ENCODE measurements at regions not wholly inside any gene's neighbourhood (a gene's known extent, or its start where the extent isn't known, plus 50 kb on each side); places are given as distances from the start of the nearest gene placed in this dataset.
"Not testable (repeated sequence)": the region's sequence is repeated elsewhere in the genome, so short reads cannot be mapped to it uniquely, and the experiment has no call there.

DNA sequence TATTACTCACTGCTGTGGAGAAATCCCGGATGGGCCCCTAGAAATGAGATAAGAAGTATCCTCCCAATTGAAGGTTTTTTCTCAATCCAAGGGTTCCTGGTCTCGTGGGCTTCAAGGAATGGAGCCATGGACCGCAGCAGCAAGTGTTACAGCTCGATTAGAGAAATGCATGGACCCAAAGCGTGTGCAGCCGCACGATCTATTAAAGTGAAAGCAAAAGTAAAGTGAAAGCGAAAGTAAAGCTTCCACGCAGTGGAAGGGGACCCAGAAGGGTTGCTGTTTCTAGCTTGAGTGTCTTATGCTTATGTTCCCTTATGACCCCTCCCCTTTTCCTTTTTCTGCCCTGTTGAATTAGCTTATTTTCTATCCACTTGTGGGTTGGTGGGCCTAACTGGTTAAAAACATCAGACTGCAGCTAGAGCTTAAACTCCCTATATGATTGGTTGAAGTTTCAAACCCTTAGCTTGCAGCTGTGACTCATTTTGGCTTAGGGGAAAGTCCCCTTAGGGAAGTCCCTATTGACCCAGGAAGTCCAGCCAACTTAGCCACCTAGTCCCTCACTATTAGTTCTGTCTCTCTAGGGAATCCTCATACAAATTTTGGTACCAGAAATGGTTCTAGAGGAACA is 1111.8 kb downstream of the TAF11L14 start:
- DNase-seq, result peak; percentile 21

DNA sequence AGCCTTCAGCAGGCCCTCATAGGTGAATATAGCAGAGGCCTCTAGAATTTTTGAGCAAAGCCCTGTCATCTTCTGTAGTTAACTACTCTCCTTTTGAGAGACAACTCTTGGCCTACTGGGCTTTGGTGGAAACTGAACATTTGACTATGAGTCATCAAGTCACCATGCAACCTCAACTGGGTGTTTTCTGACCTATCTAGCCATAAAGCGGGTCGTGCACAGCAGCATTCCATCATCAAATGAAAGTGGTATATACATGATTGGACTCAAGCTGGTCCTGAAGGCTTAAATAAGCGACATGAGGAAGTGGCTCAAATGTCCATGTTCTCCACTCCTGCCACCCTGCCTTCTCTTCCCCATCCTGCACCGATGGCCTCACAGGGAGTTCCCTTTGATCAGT is 1115.5 kb downstream of the TAF11L14 start:
- no peak for DNase-seq

DNA sequence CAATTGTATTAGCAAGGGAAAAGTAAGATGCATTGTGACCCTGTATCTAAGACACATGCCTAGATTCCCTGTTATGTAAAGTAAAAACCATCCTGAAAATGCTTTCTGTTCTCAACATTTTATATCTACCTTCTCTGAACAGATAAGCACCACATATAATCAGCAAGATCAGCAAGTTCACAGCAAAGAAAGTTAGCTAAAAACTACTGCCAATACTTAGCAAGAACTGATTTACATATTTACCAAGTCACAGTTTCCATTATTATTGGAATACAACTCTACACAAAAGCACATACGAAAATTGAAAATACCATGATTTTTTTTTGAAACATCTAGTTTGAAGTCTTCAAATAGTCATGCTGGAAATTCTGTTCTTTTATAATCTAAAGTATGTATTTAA is 1118.1 kb downstream of the TAF11L14 start:
- no peak for DNase-seq

DNA sequence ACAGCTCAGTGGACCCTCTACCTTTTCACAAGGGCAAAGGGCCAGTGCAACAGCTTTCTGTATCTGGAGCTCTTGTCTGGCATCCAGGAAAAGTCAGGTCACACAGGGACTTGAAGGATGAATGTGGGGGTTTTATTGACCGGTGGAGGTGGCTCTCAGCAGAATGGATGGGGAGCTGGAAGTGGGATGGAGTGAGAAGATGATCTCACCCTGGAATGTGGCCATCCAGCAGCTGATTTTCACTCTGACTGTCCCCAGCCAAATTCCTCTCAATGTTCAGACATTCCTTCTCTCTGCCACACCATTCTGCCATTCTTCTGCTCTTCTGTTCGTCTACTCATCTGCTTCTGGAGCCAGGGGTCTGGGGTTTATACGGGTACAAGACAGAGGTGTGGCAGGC is 1119.9 kb downstream of the TAF11L14 start:
- DNase-seq, result no peak

DNA sequence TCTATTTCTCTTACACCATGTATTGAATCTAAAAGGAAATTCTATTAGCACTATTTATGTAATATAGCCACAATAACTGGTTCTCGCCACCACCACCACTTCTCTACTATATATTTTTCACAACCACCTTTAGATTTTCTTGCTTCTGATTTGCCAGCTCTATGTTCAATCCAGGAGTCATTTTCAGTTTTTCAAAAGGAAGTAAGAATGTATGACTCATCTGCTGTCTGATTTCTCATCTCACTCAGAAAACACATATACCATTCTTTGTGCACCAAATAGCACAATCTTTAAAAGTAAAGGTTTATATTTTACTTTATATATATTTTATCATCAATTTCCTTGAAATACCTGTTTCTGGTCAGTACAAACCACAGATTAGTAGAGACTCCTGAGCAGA is 1127.5 kb downstream of the TAF11L14 start:
- no peak for DNase-seq

DNA sequence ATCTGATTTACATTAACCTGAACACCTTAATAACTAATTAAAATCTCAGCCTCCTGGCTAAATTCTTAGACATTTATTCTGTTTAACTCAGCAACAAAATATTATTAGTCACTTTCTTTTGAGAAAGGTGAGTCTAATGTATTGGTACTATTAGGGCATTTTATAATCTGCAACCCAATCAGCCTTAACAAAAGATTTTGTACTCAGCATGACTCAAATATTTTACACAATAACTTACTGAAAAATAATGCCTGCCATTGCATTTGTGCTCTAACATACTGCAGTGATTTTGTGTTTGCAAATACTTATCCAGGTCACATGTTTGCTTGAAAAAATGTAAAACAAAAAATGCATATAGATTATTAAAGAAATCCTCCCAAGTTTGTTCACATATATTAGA is 1129.9 kb downstream of the TAF11L14 start:
- DNase-seq, result no peak

DNA sequence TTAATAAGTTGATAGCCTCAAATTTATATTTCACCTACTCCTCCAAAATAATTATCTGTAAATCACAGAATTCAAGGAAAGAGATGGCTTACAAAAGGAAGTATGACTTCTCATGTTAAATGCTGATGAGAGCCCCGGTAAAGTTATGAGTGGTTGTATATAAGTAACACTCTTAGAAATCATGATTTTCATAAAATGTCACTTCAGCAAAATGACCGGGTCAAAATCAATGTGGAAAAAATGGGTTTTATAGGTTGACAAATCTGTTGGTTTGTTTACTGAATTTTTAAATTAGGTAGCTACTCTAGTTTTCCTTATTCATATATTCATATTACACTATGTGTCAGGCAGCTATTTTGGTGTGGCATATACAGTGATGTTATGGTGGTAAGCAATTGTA is 1131.0 kb downstream of the TAF11L14 start:
- DNase-seq, result no peak

DNA sequence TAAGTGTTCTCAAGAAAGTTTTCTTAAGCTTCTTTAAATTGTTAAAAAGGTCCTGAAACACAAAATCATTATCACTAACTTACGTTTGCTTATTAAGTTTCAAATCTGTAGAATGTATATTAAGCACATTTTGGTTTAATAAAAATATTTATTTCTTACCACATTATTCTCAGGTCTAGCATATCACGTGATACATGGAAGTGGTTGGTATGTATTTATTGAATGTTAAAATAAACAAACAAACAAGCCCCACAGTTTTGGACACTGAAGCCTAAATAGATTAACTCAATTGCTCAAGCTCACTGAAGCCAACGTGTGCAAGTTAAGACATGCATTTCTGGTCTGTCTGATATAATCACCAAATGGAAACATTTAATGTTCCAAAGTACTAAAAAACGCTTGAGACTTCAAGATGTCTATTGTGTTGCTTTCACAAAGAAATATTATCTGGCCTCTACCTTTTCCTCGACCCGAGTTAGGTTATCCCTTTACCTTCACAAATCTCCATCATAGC is 1136.9 kb downstream of the TAF11L14 start:
- DNase-seq, result no peak

DNA sequence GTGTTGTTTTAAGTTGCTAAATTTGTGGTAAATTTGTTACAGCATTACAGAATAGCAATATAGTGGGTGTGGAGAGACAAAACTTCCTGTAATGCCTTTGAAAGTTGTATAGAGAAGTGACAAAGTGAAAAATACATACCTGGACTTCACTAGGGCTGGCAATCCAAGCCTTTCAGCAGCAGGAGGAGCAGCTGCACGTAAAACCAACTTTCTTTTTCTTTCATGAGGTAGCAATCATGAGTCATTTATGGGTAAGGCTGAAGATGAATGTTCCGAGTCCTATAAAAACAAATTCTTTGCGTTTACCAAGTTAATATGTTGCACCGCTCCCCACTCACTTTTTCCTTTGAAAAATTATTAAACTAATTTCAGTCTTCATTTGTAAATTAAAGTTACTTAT is 1138.2 kb downstream of the TAF11L14 start:
- DNase-seq, result no peak

DNA sequence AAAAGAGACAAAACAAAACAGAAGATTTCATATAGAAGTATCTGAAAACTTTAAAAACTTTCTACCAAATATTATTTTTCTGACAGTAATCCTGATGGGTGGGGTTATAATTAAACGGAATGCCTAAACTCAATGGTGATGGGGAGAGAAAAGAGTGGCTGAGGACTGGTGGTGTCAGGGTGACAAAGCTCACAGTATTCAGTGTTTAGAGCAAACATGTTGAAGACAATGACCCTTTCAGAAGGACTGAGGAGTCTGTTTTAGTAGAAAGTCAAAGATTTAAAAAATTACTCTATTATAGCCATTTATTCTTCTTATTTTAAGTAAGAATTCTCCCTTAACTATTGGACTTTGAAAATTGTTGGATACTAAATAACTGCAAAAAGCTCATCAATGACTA is 1144.0 kb downstream of the TAF11L14 start:
- no peak for DNase-seq

DNA sequence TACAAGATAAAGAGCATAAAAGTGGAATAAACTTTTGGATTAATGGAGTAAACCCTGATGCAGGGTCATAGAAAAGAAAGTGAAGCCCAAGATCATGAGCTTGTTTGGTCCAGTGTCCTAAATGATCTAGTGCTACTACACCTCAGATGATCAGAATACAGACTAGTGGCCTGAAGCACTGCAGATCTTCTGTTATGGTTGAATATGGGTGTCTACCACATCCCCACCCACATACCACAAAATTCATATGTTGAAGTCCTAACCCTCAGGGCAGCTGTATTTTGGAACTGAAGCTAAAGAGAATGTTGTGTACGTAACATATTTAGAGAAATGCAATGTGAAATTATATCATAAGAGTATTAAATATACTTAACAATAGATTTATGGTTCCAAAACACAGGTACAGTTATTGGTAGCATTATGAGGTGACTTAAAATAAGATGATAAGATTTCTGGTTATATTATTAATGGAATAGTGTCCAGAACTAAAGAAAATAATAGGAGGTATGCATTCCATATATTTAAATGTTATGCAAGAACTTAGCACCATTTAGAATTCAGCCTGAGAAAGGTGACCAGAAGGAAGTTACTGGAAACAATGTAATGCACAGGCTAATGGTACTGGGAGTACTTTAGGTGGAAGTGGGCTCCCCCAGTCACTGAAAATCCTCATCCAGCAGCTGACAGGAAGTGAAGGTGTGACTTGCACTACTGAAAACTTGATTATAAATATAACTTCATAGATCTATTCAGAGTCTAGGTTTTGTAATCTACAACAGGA is 1155.1 kb downstream of the TAF11L14 start:
- DNase-seq, result no peak

DNA sequence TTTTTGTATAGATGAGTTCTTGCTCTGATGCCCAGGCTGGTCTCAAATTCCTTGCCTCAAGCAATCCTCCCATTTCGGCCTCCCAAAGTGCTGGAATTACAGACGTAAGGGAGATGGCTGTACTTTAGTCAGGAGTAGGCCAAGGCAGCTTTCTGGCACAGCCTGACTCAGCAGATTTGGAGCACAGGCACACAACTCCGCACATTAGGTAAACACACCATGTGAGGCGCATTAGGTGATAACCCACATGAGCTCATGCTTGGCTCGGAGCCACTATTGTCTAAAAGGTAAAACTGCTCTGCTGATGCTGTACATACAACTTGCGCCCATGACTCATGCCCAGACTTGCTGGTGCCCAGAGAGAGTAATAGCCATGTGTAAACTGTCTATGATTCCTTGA is 1157.9 kb downstream of the TAF11L14 start:
- no peak for DNase-seq

DNA sequence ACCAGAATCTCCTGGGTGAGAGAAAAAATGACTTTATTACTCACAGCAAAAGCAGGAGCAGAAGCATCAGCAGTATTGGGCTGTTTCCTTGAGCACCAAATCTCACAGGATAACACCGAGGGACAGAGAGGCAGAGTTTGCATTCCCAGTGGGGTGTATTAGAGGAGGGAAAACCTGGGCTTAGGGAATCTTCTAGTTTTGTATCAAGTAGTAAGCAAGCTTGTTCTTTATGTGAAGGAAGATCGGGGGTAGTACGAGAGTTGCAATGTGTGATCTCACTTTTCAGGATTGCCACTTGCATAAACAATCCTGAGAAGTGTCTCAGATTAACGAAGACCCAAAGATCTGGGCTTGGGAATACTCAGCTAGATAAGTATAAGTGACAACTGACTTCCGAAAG is 1163.0 kb downstream of the TAF11L14 start:
- no peak for DNase-seq

DNA sequence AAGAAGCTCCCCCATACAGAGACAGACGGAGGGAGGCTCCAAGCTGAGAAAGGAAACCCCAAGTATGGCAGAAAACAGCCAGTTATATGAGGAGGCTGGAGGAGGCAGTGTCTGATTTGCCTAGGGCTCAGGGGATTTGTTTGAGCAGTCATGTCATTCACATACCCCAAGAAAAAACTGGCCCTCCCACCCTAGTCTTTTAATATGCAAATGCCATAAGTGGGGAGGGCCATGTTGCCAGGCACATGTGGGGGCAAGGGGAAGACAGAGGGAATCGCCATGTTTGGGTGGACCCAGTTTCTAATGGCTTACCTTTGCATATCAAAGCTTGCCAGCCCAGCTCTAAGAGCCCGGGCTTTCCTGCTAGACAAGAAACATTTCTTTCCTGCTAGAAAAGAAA is 1163.8 kb downstream of the TAF11L14 start:
- no peak for DNase-seq

DNA sequence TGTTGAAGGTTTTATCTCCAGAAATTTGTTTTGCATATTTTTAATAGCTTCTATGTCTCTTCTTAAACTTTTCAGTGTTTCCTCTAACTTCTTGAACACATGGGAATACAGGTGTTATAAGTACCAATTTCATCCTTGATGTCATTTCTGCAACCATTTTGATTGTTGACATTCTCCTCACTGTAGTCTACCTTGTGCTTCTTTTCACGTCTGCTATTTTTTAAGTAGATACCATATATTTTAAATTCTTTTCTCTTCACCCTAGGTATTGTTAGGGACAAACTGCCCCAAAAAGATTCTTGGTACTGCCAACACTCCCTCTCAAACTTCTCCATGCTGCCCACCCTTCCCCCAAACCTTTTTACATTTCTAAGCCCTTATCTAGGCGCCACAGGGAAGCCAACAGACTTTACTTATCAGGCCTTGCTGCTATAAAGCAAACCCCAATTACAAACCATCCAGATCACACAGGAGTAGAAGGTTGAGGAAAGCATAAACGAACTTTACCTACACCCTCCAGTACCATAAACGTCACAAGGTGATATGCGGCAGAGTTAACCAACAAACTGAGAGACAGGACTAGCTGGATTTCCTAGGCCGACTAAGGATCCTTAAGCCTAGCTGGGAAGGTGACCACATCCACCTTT is 1165.3 kb downstream of the TAF11L14 start:
- DNase-seq, result no peak

DNA sequence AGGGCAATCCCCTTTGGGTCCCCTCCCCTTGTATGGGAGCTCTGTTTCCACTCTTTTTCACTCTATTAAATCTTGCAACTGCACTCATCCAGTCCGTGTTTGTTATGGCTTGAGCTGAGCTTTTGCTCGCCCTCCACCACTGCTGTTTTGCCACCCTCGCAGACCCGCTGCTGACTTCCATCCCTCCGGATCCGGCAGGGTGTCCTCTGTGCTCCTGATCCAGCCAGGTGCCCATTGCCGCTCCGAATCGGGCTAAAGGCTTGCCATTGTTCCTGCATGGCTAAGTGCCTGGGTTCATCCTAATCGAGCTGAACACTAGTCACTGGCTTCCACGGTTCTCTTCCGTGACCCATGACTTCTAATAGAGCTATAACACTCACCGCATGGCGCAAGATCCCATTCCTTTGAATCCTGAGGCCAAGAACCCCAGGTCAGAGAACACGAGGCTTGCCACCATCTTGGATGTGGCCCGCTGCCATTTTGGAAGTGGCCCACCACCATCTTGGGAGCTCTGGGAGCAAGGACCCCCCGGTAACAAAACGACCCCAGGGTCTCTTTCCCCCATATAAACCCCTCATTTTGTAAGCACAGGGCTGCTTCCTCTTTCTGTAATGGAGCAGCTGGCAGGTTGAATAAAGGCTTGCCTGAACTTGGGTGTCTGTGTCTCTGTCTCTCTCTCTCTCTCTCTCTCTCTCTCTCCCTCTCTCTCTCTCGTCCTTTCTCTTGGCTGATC is 1166.2 kb downstream of the TAF11L14 start:
- no peak for DNase-seq

DNA sequence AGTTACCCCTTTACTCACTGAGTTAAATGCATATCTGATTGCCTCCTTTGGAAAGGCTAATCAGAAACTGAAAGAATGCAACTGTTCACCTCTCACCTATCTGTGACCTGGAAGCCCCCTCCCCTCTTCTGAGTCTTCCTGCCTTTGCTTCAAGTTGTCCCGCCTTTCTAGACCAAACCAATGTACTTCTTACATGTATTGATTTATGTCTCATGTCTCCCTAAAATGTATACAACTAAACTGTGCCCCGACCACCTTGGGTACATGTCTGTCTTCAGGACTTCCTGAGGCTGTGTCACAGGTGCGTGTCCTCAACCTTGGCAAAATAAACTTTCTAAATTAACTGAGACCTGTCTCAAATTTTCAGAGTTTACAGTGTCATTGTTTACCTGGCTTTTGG is 1167.2 kb downstream of the TAF11L14 start:
- DNase-seq, result not testable (repeated sequence)

DNA sequence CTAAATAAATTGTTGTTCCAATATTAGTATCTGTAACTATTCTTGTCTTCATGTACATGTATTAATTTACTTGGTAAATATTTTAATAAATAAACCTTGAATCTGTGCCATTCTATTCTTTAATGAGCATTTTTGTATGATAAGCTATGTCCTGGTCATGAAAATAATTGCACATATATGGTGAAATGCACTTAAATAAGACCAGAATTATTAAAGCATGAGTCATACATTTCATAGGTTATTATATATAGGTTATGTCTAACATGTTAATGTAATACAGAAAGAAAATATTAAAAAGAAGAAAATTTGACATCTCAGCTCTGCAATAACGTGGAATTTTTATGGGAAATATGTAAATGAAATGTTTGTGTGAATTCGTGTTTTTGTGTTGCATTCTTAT is 1168.1 kb downstream of the TAF11L14 start:
- DNase-seq, result no peak

DNA sequence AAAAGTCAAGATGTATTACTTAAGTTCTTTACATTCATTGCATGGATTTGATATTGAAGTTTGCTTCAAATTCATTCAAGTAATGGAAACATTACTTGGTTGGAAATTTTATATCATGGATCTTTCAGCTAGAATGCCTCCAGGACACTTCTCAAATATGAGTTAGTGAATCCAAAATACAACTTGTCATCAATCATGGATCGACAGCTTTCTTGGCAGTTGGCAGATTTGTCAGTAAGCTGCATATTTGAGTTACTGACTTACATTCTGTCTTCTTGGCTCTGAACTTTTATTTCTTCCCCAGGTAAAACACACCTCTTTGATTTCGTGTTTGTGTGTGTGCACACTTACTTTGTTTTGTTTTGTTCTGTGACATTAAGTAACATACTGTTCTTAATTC is 1171.1 kb downstream of the TAF11L14 start:
- DNase-seq, result no peak

DNA sequence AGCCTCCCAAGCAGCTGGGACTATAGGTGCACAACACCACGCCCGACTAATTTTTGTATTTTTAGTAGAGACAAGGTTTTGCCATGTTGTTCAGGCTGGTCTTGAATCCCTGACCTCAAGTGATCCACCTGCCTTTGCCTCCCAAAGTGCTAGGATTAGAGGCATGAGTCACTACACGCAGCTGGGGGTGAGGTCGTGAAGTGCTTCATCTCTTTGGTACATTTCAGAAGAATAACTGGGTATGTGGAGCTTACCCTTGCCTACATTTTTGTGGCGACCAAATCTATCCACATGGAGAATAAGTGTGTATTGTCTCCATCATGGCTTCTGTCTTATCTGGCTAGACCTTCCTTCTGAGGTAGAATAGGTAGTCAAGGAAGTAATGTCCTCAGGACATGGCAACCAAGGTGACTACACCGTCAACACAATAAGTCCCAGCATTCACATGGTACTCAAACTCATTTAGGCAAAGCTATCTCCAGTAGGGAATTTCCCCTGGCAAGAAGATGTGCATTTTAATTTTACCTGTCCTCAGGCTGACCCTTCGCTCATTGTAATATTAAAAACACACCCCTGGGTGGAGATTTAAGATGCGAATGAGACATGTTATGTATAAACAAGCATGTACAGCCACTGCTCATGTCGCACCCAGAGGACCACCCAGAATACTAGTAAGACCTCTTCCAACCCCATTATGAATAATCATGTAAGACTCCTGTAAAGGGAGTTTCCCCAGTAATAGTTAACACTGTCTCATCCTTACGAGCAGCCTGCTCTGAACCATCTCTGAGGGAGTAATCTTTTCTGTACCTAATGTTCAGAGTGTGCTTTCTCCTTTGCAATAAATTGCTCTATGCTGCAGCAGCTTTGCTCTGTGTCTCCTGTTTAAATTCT is 1173.2 kb downstream of the TAF11L14 start:
- no peak for DNase-seq

DNA sequence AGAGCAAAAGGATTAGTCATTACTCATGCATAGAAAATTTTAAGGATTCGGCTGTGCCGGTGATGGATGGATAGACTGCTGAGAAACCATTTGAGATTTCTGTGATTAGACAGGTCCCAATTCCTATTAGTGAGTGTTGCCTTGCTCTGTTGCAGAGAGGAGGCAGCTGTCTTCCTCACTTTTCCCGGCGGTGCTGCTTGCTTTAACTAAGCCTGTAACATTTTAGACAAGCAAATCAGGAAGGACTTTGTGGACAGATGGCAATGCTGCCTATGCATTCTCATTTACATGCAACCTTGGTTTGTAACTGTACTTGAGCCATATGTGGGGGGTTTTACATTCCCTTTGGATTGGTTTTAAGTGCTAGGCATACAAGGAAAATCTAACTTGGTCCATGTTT is 1176.3 kb downstream of the CDH18 start:
- no peak for DNase-seq

DNA sequence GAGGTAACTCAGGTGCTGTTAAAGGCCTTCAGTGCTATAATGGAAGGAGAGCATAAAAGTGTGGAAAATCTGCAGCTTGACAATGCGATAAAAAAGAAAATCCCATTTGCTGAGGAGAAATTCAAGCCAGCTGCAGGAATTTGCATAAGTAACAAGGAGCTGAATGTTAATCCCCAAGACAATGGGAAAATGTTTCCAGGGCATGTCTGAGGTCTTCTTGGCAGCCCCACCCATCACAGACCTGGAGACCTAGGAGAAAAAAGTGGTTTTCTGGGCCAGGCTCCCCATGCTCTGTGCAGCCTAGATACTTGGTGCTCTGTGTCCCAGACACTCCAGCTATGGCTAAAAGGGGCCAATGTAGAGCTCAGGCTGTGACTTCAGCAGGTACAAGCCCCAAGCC is 1159.6 kb downstream of the CDH18 start:
- no peak for DNase-seq

All from activated T-cell treated with anti-CD3 and anti-CD28 coated beads for 4 hours (primary cell).